Liver (tissue), 7 donors: ENCODE measurements at regions not wholly inside any gene's neighbourhood (a gene's known extent, or its start where the extent isn't known, plus 50 kb on each side); places are given as distances from the start of the nearest gene placed in this dataset.
"Not testable (repeated sequence)": the region's sequence is repeated elsewhere in the genome, so short reads cannot be mapped to it uniquely, and the experiment has no call there.

Source experiments
- DNase-seq: peaks from one replicate; pipeline ENCODE4 v3.0.0-alpha.2; 2017; ENCODE audit warnings: low spot score
- H3K27ac ChIP-seq, 2 donors: one replicate each; pipeline ENCODE4 v1.7.0; 2013; ENCODE audit warnings: inconsistent platforms in 2 of 2, low read length in 2 of 2, control low read depth in 1 of 2, low read depth in 1 of 2, mild to moderate bottlenecking in 1 of 2
- H3K27me3 ChIP-seq, 4 donors: one replicate each; pipeline versions ENCODE4 v1.6.1 to v1.7.0; 2013; ENCODE audit warnings: low read length in 3 of 4, inconsistent platforms in 1 of 4, mild to moderate bottlenecking in 1 of 4, moderate library complexity in 1 of 4; ENCODE audit not compliant: control insufficient read depth in 4 of 4, insufficient read depth in 4 of 4
- H3K36me3 ChIP-seq, 4 donors: one replicate each; pipeline versions ENCODE4 v1.6.1 to v1.7.0; 2013; ENCODE audit warnings: low read length in 3 of 4, mild to moderate bottlenecking in 3 of 4, low read depth in 1 of 4, moderate library complexity in 1 of 4; ENCODE audit not compliant: control insufficient read depth in 4 of 4, insufficient read depth in 3 of 4
- H3K4me1 ChIP-seq, 4 donors: one replicate each; pipeline versions ENCODE4 v1.6.1 to v1.7.0; 2013; ENCODE audit warnings: low read length in 3 of 4, mild to moderate bottlenecking in 3 of 4, moderate library complexity in 1 of 4; ENCODE audit not compliant: control insufficient read depth in 4 of 4, insufficient read depth in 4 of 4
- H3K4me3 ChIP-seq, 3 donors: one replicate each; pipeline versions ENCODE4 v1.6.1 to v1.7.0; 2013; ENCODE audit warnings: low read length in 3 of 3, control low read depth in 1 of 3, low read depth in 1 of 3, mild to moderate bottlenecking in 1 of 3
- H3K9ac ChIP-seq, 2 donors: one replicate each; pipeline ENCODE4 v1.7.0; 2013; ENCODE audit warnings: low read length in 2 of 2, mild to moderate bottlenecking in 2 of 2, moderate library complexity in 2 of 2, control low read depth in 1 of 2, low read depth in 1 of 2
- H3K9me3 ChIP-seq, 4 donors: one replicate each; pipeline versions ENCODE4 v1.6.1 to v1.7.0; 2013; ENCODE audit warnings: low read length in 3 of 4; ENCODE audit not compliant: control insufficient read depth in 4 of 4
- ATF3 ChIP-seq: IDR thresholded peaks from 2 replicates; pipeline ENCODE4 v1.6.1; 2016; ENCODE audit warnings: antibody characterized with exemption
- EGR1 ChIP-seq, 2 donors: IDR thresholded peaks; 2 replicates each; pipeline ENCODE4 v1.6.1; 2016 to 2018; ENCODE audit warnings: antibody characterized with exemption in 2 of 2, low read depth in 2 of 2
- FOXA1 ChIP-seq: IDR thresholded peaks from 2 replicates; pipeline ENCODE4 v1.6.1; 2016; ENCODE audit warnings: antibody characterized with exemption
- FOXA2 ChIP-seq: IDR thresholded peaks from 2 replicates; pipeline ENCODE4 v1.6.1; 2016; ENCODE audit warnings: antibody characterized with exemption
- GABPA ChIP-seq, 2 donors: IDR thresholded peaks in 1 of 2; conservative IDR thresholded peaks in 1 of 2; 2 replicates each; pipeline ENCODE4 v1.6.1; 2016; ENCODE audit warnings: antibody characterized with exemption in 2 of 2, mild to moderate bottlenecking in 1 of 2, moderate library complexity in 1 of 2
- HNF4A ChIP-seq, 2 donors: conservative IDR thresholded peaks; 2 replicates each; pipeline ENCODE4 v1.6.1; 2016; ENCODE audit warnings: antibody characterized with exemption in 2 of 2, mild to moderate bottlenecking in 2 of 2
- HNF4G ChIP-seq: IDR thresholded peaks from 2 replicates; pipeline ENCODE4 v1.6.1; 2016; ENCODE audit warnings: antibody characterized with exemption
- JUND ChIP-seq, 2 donors: IDR thresholded peaks; 2 replicates each; pipeline ENCODE4 v1.6.1; 2016; ENCODE audit warnings: antibody characterized with exemption in 2 of 2
- MAX ChIP-seq: IDR thresholded peaks from 2 replicates; pipeline ENCODE4 v1.6.1; 2016; ENCODE audit warnings: antibody characterized with exemption
- NR2F2 ChIP-seq: IDR thresholded peaks from 2 replicates; pipeline ENCODE4 v1.6.1; 2016; ENCODE audit warnings: antibody characterized with exemption
- RAD21 ChIP-seq, 2 donors: IDR thresholded peaks; 2 replicates each; pipeline ENCODE4 v1.6.1; 2016; ENCODE audit warnings: antibody characterized with exemption in 2 of 2, mild to moderate bottlenecking in 2 of 2
- RXRA ChIP-seq, 2 donors: IDR thresholded peaks; 2 replicates each; pipeline ENCODE4 v1.6.1; 2017 to 2018; ENCODE audit warnings: antibody characterized with exemption in 2 of 2, mild to moderate bottlenecking in 1 of 2
- SP1 ChIP-seq: IDR thresholded peaks from 2 replicates; pipeline ENCODE4 v1.6.1; 2018; ENCODE audit warnings: antibody characterized with exemption, mild to moderate bottlenecking
- YY1 ChIP-seq: IDR thresholded peaks from 2 replicates; pipeline ENCODE4 v1.6.1; 2016; ENCODE audit warnings: antibody characterized with exemption, mild to moderate bottlenecking
- WGBS: extraction: QIAGEN DNeasy Blood & Tissue Kit; methylation state at CpG from one replicate; pipeline ENCODE4 v1.1.7; 2013; 5-methylcytosine and 5-hydroxymethylcytosine counted together
- TF ChIP-seq, protein P1 (sequence below): IDR thresholded peaks from 2 replicates; pipeline ENCODE4 v1.6.1; 2016; ENCODE audit warnings: antibody characterized with exemption
- TF ChIP-seq, protein P2 (sequence below): IDR thresholded peaks from 2 replicates; pipeline ENCODE4 v1.6.1; 2016; ENCODE audit warnings: antibody characterized with exemption, mild to moderate bottlenecking
- donor health status: healthy.
- donor health status: healthy.
- donor health status: healthy.
- donor health status: healthy.

DNA sequence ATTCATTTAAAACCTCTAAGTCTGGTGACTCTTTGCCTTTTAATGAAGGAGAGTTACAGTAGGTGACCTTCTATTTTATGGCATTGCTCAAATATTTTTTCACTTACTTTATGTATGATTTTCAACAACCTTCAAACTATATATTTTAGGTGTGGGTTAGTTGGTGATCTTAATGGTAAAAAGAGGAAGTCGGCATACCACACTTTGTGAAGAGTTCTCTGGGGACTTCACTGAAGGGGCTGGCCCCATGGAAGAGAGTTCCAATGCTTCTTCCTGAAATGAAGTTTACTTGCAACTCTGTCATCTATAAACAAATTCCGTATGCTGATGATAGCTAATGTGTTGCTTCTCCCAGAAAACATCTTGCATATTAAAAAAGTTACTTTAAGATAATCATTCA is 647.0 kb upstream of the SGO1 start (continued):
- TF ChIP-seq, protein P1, sequence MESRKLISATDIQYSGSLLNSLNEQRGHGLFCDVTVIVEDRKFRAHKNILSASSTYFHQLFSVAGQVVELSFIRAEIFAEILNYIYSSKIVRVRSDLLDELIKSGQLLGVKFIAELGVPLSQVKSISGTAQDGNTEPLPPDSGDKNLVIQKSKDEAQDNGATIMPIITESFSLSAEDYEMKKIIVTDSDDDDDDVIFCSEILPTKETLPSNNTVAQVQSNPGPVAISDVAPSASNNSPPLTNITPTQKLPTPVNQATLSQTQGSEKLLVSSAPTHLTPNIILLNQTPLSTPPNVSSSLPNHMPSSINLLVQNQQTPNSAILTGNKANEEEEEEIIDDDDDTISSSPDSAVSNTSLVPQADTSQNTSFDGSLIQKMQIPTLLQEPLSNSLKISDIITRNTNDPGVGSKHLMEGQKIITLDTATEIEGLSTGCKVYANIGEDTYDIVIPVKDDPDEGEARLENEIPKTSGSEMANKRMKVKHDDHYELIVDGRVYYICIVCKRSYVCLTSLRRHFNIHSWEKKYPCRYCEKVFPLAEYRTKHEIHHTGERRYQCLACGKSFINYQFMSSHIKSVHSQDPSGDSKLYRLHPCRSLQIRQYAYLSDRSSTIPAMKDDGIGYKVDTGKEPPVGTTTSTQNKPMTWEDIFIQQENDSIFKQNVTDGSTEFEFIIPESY, result no peak
- TF ChIP-seq HNF4A (conservative IDR thresholded peaks at IDR 0.05) (no peak), FOXA2 (no peak), ATF3 (no peak), JUND (IDR thresholded peaks at IDR 0.05) (no peak), NR2F2 (no peak), RAD21 (IDR thresholded peaks at IDR 0.05) (no peak), YY1 (no peak), EGR1 (IDR thresholded peaks at IDR 0.05; ENCODE audit: low read depth in 2 of 2) (no peak)

DNA sequence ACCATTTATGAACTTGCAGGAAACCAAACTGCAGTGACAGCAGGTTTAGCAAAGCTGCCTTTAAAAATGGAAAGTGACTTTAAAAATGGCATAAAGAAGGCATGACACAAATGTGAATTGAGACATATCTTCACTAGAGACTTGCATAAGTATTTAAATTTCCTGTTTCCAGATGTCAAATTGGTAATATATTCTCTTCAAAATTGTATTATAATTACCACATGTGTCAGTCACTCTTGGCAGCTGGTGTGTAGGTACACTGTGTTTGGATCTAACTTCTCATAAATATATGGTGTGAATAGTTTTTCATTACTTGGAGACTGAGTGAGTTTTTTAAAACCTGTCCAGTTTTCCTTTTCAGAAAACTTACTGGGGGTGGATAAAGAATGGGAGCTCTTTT is 636.2 kb upstream of the SGO1 start:
- Histone ChIP-seq H3K9ac (no peak overlapping the region), H3K27ac (no peak overlapping the region), H3K9me3 (peaks cover 0 to 2% (median 0%) of the 10 kb centered on the region in 4 donors), H3K36me3 (no peaks in the 10 kb centered on the region), H3K4me3 (no peak overlapping the region), H3K4me1 (no peaks in the 10 kb centered on the region), H3K27me3 (no peaks in the 10 kb centered on the region)
- DNase-seq, result no peak
- TF ChIP-seq, protein P2, sequence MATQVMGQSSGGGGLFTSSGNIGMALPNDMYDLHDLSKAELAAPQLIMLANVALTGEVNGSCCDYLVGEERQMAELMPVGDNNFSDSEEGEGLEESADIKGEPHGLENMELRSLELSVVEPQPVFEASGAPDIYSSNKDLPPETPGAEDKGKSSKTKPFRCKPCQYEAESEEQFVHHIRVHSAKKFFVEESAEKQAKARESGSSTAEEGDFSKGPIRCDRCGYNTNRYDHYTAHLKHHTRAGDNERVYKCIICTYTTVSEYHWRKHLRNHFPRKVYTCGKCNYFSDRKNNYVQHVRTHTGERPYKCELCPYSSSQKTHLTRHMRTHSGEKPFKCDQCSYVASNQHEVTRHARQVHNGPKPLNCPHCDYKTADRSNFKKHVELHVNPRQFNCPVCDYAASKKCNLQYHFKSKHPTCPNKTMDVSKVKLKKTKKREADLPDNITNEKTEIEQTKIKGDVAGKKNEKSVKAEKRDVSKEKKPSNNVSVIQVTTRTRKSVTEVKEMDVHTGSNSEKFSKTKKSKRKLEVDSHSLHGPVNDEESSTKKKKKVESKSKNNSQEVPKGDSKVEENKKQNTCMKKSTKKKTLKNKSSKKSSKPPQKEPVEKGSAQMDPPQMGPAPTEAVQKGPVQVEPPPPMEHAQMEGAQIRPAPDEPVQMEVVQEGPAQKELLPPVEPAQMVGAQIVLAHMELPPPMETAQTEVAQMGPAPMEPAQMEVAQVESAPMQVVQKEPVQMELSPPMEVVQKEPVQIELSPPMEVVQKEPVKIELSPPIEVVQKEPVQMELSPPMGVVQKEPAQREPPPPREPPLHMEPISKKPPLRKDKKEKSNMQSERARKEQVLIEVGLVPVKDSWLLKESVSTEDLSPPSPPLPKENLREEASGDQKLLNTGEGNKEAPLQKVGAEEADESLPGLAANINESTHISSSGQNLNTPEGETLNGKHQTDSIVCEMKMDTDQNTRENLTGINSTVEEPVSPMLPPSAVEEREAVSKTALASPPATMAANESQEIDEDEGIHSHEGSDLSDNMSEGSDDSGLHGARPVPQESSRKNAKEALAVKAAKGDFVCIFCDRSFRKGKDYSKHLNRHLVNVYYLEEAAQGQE, result no peak
- TF ChIP-seq MAX (no peak), RXRA (IDR thresholded peaks at IDR 0.05) (no peak)

DNA sequence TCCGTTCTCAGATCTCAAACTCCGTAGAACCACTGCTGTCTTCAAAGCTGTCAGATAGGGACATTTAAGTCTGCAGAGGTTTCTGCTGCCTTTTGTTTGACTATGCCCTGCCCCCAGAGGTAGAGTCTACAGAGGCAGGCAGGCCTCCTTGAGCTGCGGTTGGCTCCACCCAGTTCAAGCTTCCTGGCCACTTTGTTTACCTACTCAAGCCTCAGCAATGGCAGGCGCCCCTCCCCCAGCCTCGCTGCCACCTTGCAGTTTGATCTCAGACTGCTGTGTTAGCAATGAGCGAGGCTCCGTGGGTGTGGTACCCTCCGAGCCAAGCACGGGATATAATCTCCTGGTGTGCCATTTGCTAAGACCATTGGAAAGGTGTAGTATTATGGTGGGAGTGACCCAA is 634.9 kb upstream of the SGO1 start:
- not testable (repeated sequence) for H3K4me3 ChIP-seq, H3K9me3 ChIP-seq, H3K27me3 ChIP-seq, H3K27ac ChIP-seq, H3K4me1 ChIP-seq, H3K36me3 ChIP-seq, H3K9ac ChIP-seq, DNase-seq
- WGBS, result 91% methylated on average over 9 of the region's 9 CpGs

- Histone ChIP-seq H3K9me3 (peaks cover 0 to 2% (median 0%) of the 10 kb centered on the region in 4 donors), H3K4me1 (no peaks in the 10 kb centered on the region), H3K4me3 (no peak overlapping the region), H3K27ac (no peak overlapping the region), H3K9ac (no peak overlapping the region), H3K27me3 (no peaks in the 10 kb centered on the region), H3K36me3 (no peaks in the 10 kb centered on the region)
- no peak for TF ChIP-seq ATF3
- TF ChIP-seq GABPA (IDR thresholded peaks at IDR 0.05 in 1 of 2, conservative IDR thresholded peaks at IDR 0.05 in 1 of 2), result no peak
- no peak for TF ChIP-seq MAX
- TF ChIP-seq NR2F2, result no peak
- no peak for TF ChIP-seq HNF4G
- no peak for TF ChIP-seq YY1
- no peak for TF ChIP-seq RXRA (IDR thresholded peaks at IDR 0.05)
- no peak for TF ChIP-seq HNF4A (conservative IDR thresholded peaks at IDR 0.05)
- TF ChIP-seq FOXA1, result no peak
- TF ChIP-seq SP1, result no peak
- DNase-seq, result no peak
- 84% methylated on average over 2 of the region's 2 CpGs for WGBS
Observed at GRCh38 chr3:20811631-20812030, 625.6 kb upstream of the SGO1 start.
